Nephron progenitor cell (in vitro differentiated cells): ENCODE measurements at regions not wholly inside any gene's neighbourhood (a gene's known extent, or its start where the extent isn't known, plus 50 kb on each side); places are given as distances from the start of the nearest gene placed in this dataset.

Source experiments
- DNase-seq: peaks from one replicate; pipeline ENCODE4 v3.0.0; 2021
- H3K27ac Mint-ChIP-seq: 2 replicates; pipeline ENCODE4 v1.8.0; 2021; ENCODE audit warnings: mild to moderate bottlenecking, moderate library complexity, mixed read lengths
- H3K27me3 Mint-ChIP-seq: 2 replicates; pipeline ENCODE4 v1.8.0; 2021; ENCODE audit warnings: mild to moderate bottlenecking, low read depth, mixed read lengths; ENCODE audit not compliant: poor library complexity
- H3K36me3 Mint-ChIP-seq: 2 replicates; pipeline ENCODE4 v1.8.0; 2021; ENCODE audit warnings: low read depth, mixed read lengths
- H3K4me1 Mint-ChIP-seq: 2 replicates; pipeline ENCODE4 v1.8.0; 2021; ENCODE audit warnings: mixed read lengths
- H3K4me3 Mint-ChIP-seq: 2 replicates; pipeline ENCODE4 v1.8.0; 2021; ENCODE audit warnings: mild to moderate bottlenecking, moderate library complexity, mixed read lengths
- H3K9me3 Mint-ChIP-seq: 2 replicates; pipeline ENCODE4 v1.8.0; 2021; ENCODE audit warnings: mild to moderate bottlenecking, moderate library complexity, mixed read lengths
- TF ChIP-seq, protein P1 (sequence below): fragments of 200-600 bp; sonication (generic); IDR thresholded peaks from 2 replicates; pipeline ENCODE4 v1.5.0; 2021; ENCODE audit warnings: antibody characterized with exemption

DNA sequence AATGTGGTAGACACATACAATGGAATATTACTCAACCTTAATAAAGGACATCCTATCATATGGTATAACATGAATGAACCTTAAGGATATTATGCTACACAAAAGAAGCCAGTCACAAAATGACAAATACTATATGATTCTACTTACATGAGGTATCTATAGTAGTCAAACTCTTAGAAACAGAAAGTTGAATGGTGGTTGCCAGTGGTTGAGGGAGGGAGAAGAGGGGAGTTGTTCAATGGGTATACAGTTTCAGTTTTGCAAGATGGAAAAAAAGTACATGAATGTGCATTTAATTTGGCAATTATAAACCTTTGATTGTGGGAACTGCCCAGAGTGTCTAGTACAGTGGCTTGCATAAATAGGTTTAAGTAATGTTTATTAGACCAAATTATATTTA is 473.3 kb upstream of the ZNF608 start:
- peaks cover 14% of the 10 kb centered on the region for H3K36me3 Mint-ChIP-seq
- no peaks in the 10 kb centered on the region for H3K27me3 Mint-ChIP-seq
- H3K27ac Mint-ChIP-seq: no peak overlapping the region
- H3K4me3 Mint-ChIP-seq: no peak overlapping the region
- peaks cover 28% of the 10 kb centered on the region for H3K9me3 Mint-ChIP-seq
- TF ChIP-seq, protein P1, sequence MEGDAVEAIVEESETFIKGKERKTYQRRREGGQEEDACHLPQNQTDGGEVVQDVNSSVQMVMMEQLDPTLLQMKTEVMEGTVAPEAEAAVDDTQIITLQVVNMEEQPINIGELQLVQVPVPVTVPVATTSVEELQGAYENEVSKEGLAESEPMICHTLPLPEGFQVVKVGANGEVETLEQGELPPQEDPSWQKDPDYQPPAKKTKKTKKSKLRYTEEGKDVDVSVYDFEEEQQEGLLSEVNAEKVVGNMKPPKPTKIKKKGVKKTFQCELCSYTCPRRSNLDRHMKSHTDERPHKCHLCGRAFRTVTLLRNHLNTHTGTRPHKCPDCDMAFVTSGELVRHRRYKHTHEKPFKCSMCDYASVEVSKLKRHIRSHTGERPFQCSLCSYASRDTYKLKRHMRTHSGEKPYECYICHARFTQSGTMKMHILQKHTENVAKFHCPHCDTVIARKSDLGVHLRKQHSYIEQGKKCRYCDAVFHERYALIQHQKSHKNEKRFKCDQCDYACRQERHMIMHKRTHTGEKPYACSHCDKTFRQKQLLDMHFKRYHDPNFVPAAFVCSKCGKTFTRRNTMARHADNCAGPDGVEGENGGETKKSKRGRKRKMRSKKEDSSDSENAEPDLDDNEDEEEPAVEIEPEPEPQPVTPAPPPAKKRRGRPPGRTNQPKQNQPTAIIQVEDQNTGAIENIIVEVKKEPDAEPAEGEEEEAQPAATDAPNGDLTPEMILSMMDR: no peak
- DNase-seq: no peak
- H3K4me1 Mint-ChIP-seq: peaks cover 6% of the 10 kb centered on the region

DNA sequence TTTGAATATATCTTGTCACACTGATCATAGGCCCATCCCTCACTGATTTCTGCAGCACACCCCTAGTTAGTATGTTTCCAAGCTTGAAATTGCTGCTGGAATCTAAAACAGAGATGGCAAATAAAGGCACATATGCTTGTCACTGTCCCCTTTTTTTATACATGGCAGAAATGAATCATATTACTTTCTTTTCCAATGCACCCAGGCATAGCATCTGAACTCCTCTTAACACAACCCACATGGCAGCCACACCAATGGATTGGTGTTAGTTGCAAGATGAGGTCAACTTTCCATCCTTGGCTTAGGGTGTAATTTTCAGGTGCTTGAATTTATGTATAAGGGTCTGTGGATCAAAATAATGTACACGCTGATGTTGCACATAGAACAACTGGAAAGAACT is 473.8 kb upstream of the ZNF608 start:
- H3K9me3 Mint-ChIP-seq: peaks cover 25% of the 10 kb centered on the region
- peaks cover 14% of the 10 kb centered on the region for H3K36me3 Mint-ChIP-seq
- peaks cover 6% of the 10 kb centered on the region for H3K4me1 Mint-ChIP-seq
- H3K27me3 Mint-ChIP-seq: no peaks in the 10 kb centered on the region
- H3K27ac Mint-ChIP-seq: no peak overlapping the region
- no peak for DNase-seq
- TF ChIP-seq, protein P1: no peak
- no peak overlapping the region for H3K4me3 Mint-ChIP-seq

DNA sequence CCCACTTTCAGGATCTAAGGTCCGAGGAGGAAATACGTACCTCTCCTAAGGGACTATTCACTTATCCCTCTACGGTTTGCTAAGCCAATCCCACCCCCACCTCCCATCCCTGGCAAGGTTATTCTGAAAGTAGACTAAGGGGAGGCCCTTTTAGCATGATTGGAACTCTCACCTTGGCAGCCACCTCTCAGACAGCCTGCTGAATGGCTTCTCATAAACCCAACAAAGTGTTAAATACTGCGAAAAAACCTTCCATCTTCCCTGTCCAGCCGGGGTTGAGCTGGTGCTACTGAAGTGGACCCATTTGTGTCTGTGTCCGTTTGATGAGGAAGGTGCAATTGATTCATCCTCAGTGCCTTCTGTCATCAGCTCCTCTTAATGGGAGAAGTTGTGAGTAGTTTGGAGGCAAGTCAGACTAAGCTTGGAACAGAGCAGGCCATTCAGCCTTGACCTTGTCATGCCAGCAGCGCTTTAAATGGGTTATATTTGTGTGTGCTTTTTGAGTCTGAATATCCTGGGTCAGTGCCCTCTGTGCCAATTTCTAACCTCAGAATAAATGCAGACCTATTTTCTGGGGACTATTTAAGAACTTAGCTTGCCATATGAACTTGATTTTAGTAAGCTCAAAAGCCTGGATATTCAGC is 476.3 kb upstream of the ZNF608 start:
- H3K4me1 Mint-ChIP-seq: peaks cover 24% of the 10 kb centered on the region
- peaks cover 21% of the 10 kb centered on the region for H3K9me3 Mint-ChIP-seq
- TF ChIP-seq, protein P1: no peak
- H3K4me3 Mint-ChIP-seq: no peak overlapping the region
- H3K36me3 Mint-ChIP-seq: peaks cover 12% of the 10 kb centered on the region
- no peaks in the 10 kb centered on the region for H3K27me3 Mint-ChIP-seq
- no peak for DNase-seq
- H3K27ac Mint-ChIP-seq: no peak overlapping the region

DNA sequence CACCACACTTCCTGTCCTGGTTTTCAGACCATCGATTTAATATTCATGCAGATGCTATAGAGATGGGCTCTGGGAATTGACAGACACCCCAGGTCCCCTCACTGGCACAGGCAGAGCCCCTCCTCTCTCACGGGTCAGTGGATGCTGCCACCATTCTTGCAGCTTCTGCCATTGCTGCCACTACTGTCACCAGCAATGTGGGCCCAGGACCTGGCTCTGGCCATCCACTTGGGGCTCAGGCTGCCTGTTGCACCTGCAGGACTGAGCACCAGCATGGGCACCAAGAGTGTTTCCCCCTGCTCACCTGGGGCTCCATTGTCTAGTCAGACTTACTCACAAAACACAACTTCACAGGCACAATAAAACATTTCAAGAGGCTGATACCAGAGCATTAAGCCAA is 479.0 kb upstream of the ZNF608 start:
- Mint-ChIP-seq H3K9me3 (no peaks in the 10 kb centered on the region), H3K4me3 (no peak overlapping the region), H3K27ac (no peak overlapping the region), H3K27me3 (no peaks in the 10 kb centered on the region), H3K4me1 (peaks cover 35% of the 10 kb centered on the region), H3K36me3 (no peaks in the 10 kb centered on the region)
- no peak for DNase-seq
- TF ChIP-seq, protein P1: no peak

DNA sequence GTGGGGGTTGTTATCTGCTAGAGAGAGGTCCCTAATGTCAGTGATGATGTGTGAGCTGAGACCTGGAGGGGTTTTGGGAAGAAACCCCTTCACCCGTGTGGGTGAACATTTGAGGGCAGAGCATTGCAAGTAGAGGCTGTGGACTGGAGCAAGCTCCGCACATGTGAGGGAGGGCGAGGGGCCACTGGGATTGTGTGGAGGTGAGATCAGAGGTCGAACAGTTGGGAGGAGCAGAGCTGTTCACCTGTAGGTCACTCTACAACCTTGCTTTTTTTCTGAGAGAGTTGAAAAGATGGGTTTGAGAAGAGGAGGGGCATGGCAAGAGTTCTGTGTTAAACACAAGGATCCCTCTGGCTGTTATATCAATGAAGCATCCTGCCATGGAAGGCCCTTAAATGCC is 480.4 kb upstream of the ZNF608 start:
- H3K27ac Mint-ChIP-seq: peak overlapping the region; percentile 75
- H3K4me3 Mint-ChIP-seq: no peak overlapping the region
- H3K27me3 Mint-ChIP-seq: no peaks in the 10 kb centered on the region
- TF ChIP-seq, protein P1: no peak
- H3K9me3 Mint-ChIP-seq: peaks cover 7% of the 10 kb centered on the region
- peaks cover 5% of the 10 kb centered on the region for H3K36me3 Mint-ChIP-seq
- H3K4me1 Mint-ChIP-seq: peaks cover 35% of the 10 kb centered on the region
- no peak for DNase-seq

DNA sequence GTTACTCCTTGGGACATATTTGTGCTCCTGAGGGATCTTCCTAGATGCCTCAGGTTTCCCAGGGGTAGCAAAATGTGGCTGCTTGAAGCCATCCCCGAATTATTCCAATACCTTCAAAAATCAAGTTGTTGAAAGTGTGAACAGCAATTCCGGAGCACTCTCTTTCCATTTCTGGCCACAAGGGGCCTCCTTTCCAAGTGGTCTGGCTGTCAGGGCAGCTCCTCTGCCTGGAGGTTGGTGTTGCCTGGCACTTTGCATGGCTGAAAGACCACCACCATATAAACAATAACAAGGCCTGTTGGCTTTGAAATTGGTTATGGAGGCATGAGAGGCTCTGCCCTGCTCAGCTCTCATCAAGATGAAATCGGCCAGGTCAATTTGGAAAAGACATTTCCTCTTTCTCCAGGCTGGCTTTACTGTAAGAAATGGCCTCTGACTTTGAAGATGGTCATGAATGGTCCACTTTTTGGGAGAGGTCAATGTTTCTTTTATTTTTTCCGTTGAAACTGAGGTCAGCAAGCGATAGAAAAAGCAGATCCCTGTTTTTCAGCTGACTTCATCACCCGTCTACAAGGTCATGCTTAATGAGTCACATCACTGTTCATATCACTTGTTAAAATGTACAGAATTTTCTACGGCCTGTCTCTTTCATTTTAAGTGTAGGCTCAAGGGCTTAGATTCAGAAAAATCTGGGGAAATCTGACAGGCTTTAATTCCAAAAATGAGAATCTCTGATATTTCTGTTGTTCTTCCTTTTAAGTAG is 481.1 kb upstream of the ZNF608 start:
- Mint-ChIP-seq H3K4me3 (no peak overlapping the region), H3K36me3 (peaks cover 6% of the 10 kb centered on the region), H3K27ac (no peak overlapping the region), H3K9me3 (peaks cover 9% of the 10 kb centered on the region), H3K27me3 (no peaks in the 10 kb centered on the region), H3K4me1 (peaks cover 34% of the 10 kb centered on the region)
- DNase-seq: peak; percentile 16
- TF ChIP-seq, protein P1: peak; percentile 49
